ENCODE measurements at regions not wholly inside any gene's neighbourhood (a gene's known extent, or its start where the extent isn't known, plus 50 kb on each side); places are given as distances from the start of the nearest gene placed in this dataset.

DNA sequence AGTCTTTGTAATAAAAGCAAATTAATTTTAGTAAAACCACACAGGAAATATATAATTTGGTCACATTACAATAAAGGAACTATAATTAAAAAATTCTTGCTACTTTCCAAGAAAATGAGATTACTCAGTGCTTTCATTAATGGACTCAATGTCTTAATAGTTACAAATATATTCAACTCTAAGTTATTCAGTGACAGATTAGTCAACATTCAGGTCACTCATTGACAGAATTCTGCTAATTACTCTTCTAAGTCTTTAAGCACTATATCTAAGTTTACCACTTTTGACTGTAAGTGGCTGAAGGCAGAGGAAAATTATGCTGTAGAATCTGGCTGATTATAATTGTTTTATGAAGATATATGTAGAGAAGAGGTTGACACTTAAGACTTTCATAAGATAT is 1365.0 kb downstream of the EFNB2 start:
- no peaks in the 10 kb centered on the region for H3K4me1 ChIP-seq
- no peak for DNase-seq (ENCODE audit: low spot score)
- H3K4me3 ChIP-seq: no peak overlapping the region
- no peaks in the 10 kb centered on the region for H3K36me3 ChIP-seq
- no peaks in the 10 kb centered on the region for H3K27me3 ChIP-seq
- peaks cover 0 to 20% of the 10 kb centered on the region in 2 donors for H3K9me3 ChIP-seq
- TF ChIP-seq, protein P1, sequence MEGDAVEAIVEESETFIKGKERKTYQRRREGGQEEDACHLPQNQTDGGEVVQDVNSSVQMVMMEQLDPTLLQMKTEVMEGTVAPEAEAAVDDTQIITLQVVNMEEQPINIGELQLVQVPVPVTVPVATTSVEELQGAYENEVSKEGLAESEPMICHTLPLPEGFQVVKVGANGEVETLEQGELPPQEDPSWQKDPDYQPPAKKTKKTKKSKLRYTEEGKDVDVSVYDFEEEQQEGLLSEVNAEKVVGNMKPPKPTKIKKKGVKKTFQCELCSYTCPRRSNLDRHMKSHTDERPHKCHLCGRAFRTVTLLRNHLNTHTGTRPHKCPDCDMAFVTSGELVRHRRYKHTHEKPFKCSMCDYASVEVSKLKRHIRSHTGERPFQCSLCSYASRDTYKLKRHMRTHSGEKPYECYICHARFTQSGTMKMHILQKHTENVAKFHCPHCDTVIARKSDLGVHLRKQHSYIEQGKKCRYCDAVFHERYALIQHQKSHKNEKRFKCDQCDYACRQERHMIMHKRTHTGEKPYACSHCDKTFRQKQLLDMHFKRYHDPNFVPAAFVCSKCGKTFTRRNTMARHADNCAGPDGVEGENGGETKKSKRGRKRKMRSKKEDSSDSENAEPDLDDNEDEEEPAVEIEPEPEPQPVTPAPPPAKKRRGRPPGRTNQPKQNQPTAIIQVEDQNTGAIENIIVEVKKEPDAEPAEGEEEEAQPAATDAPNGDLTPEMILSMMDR (IDR thresholded peaks at IDR 0.05): no peak
- no peak overlapping the region for H3K27ac ChIP-seq

DNA sequence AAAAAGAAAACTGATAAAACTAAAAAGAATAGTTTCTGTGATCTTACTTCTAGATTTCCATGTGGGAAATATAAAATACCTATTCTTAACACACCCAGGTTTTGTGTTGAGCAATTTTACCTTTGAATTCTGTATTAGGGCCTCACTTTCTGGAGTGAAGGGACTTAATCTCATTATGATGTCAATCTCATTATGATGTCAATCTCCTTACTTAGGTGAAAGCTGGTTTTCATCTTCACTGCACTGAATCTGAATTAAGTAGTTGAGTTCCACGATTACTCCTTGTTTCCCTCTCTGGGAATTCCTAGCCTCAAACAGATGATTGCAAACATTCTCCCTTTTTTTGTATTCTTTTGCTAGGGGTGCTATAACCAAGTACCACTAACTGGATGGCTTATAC is 1367.2 kb downstream of the EFNB2 start:
- no peaks in the 10 kb centered on the region for H3K27me3 ChIP-seq
- no peaks in the 10 kb centered on the region for H3K4me1 ChIP-seq
- TF ChIP-seq, protein P1 (IDR thresholded peaks at IDR 0.05): no peak
- H3K36me3 ChIP-seq: no peaks in the 10 kb centered on the region
- H3K9me3 ChIP-seq: peaks cover 0 to 20% of the 10 kb centered on the region in 2 donors
- H3K4me3 ChIP-seq: no peak overlapping the region
- no peak for DNase-seq (ENCODE audit: low spot score)
- no peak overlapping the region for H3K27ac ChIP-seq

DNA sequence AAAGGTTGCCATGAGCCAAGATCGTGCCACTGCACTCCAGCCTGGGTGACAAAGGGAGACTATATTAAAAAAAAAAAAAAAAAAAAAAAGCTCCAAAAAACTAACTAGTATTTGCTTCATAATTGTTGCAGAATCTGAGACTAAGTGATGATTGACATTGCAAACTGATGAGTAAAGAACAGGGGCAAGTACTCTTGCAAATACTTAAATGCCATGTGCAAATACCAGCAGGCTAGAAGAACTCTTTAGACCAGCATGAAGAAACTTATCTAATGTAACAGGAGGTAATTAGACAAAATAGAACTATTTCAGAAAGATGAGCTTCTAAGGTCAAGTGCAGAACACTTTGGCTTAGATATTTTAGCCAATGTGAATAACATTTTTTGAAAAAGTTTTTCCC is 1368.1 kb downstream of the EFNB2 start:
- Histone ChIP-seq H3K4me3 (no peak overlapping the region), H3K9me3 (peaks cover 0 to 20% of the 10 kb centered on the region in 2 donors), H3K27ac (no peak overlapping the region), H3K4me1 (no peaks in the 10 kb centered on the region), H3K36me3 (no peaks in the 10 kb centered on the region), H3K27me3 (no peaks in the 10 kb centered on the region)
- TF ChIP-seq, protein P1 (IDR thresholded peaks at IDR 0.05): no peak
- DNase-seq (ENCODE audit: low spot score): no peak

DNA sequence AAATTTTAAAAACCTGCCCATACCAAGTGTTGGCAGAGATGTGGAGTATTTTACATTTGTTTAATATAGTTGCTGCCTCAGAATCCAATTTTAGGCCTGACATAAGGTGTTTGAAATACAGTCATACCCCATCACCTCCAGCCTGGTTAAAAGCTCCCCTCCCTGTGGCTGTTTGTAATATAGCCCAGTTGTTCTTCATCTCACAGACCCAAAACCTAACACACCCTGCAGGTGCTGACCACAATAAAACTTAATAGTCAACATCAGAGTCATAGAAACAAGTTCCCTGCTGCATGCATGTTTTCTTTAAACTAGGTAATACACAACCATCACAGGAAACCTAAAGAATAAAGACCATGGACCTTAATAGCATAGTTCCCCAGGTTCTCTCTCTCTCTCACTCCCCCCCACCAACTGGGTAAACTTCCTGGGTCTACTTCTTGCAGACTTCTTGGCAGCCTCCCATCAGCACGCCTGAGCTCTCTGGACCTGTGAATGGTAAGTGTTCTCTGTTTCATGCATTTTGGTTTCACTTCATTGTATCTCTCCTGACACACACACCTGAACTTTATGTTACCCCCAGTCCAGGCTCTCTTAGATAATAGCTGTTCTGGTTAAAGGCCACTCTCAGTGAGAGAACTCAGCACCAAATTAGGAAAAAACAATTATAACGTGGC is 1369.9 kb downstream of the EFNB2 start:
- H3K27me3 ChIP-seq: no peaks in the 10 kb centered on the region
- no peak overlapping the region for H3K27ac ChIP-seq
- no peak overlapping the region for H3K4me3 ChIP-seq
- no peaks in the 10 kb centered on the region for H3K4me1 ChIP-seq
- peaks cover 0 to 3% of the 10 kb centered on the region in 2 donors for H3K9me3 ChIP-seq
- TF ChIP-seq, protein P1 (IDR thresholded peaks at IDR 0.05): no peak
- H3K36me3 ChIP-seq: no peaks in the 10 kb centered on the region
- DNase-seq (ENCODE audit: low spot score): no peak

DNA sequence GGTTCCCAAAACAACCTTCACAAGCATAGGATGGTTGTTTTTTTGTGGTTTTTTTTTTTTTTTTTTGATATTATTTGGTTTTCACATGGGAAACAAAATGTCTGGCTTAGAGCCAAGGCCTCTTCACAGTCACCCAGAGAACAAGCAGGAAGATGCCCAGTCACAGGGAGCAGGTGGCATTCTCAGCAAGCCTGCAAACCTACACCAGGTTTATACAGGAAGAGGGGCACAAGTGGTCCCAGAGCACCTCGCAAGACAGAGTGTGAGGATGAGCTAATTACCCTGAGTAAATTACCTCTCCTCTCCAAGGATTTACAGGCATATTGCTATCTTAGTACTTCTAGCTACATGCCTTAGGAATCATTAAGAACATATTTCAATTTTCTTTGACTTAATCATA is 1375.6 kb downstream of the EFNB2 start:
- DNase-seq (ENCODE audit: low spot score): no peak
- no peaks in the 10 kb centered on the region for H3K4me1 ChIP-seq
- H3K27ac ChIP-seq: no peak overlapping the region
- no peaks in the 10 kb centered on the region for H3K27me3 ChIP-seq
- TF ChIP-seq, protein P1 (IDR thresholded peaks at IDR 0.05): no peak
- no peaks in the 10 kb centered on the region for H3K9me3 ChIP-seq
- H3K36me3 ChIP-seq: no peaks in the 10 kb centered on the region
- no peak overlapping the region for H3K4me3 ChIP-seq

DNA sequence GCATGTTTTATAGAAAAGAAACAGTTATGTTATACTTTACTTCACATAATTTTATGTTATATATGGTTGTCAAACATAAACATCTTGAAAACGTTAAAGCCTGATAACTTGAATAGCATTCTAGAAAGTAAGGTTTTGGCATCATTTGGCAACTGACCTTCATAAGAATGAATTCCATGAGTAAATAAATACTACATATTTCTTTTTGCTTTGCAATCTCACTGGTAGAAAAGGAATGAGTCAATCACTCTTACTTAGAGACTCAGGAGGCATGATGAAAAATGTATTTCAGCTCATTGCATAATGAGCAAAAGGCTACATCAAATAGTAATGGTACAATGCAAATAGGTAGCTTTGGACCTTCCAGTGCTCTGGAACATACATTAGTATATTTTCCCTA is 1381.9 kb downstream of the EFNB2 start:
- no peak for DNase-seq (ENCODE audit: low spot score)
- Histone ChIP-seq H3K4me3 (no peak overlapping the region), H3K27me3 (no peaks in the 10 kb centered on the region), H3K27ac (no peak overlapping the region), H3K36me3 (no peaks in the 10 kb centered on the region), H3K4me1 (no peaks in the 10 kb centered on the region), H3K9me3 (no peaks in the 10 kb centered on the region)
- TF ChIP-seq, protein P1 (IDR thresholded peaks at IDR 0.05): no peak

Measured in right atrium auricular region (tissue), 2 donors.